Gastroesophageal sphincter (tissue), 3 donors: ENCODE measurements at regions not wholly inside any gene's neighbourhood (a gene's known extent, or its start where the extent isn't known, plus 50 kb on each side); places are given as distances from the start of the nearest gene placed in this dataset.

Experiments used
- CTCF ChIP-seq, 4 experiments: fragments of 200-600 bp in 2 of 4; fragments of 450-650 bp in 2 of 4; sonication (generic) in 1 of 4; IDR thresholded peaks; one replicate each; pipeline ENCODE4 v1.5.1; 2017 to 2019; ENCODE audit warnings: antibody characterized with exemption in 4 of 4, mild to moderate bottlenecking in 2 of 4, moderate library complexity in 2 of 4
- EP300 ChIP-seq: sonication (generic); formaldehyde crosslinking; IDR thresholded peaks from one replicate; pipeline ENCODE4 v1.6.1; 2017; ENCODE audit warnings: antibody characterized with exemption, mild to moderate bottlenecking

DNA sequence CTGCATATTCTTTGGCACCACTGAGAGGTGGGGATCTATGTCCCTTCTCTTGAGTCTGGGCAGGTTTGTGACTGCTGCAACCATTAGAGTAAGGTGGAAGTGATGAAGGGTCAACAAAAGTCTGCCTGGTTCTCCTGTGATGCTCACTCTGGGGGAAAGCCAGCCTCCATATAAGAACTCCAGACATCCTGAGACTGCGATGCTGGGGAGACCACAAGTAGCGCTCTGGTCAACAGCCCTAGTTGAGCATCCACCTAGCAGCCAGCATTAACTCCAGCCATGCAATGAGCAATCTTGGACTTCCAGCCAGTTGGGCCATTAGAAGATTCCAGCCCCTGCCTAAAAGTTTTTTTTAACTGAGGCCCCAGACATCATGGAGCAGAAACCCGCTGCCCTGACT is 62.8 kb downstream of the SCN11A start:
- TF ChIP-seq CTCF (IDR thresholded peaks at IDR 0.05) (no peak), EP300 (no peak)
